ENCODE measurements at regions not wholly inside any gene's neighbourhood (a gene's known extent, or its start where the extent isn't known, plus 50 kb on each side); places are given as distances from the start of the nearest gene placed in this dataset.

GRCh38 chr4:20196476-20196875 lies 55.2 kb upstream of the SLIT2 start (continued):
- TF ChIP-seq, protein P1, sequence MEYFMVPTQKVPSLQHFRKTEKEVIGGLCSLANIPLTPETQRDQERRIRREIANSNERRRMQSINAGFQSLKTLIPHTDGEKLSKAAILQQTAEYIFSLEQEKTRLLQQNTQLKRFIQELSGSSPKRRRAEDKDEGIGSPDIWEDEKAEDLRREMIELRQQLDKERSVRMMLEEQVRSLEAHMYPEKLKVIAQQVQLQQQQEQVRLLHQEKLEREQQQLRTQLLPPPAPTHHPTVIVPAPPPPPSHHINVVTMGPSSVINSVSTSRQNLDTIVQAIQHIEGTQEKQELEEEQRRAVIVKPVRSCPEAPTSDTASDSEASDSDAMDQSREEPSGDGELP (IDR thresholded peaks at IDR 0.05; ENCODE audit: borderline replicate concordance, low read depth), result no peak
- TF ChIP-seq POLR2G (IDR thresholded peaks at IDR 0.05; ENCODE audit: low read depth, low read length) (no peak), TIGD3 (CRISPR knock-in tag; IDR thresholded peaks at IDR 0.05; ENCODE audit: borderline replicate concordance) (no peak)

- no peak for ATAC-seq
- TF ChIP-seq MBD4 (IDR thresholded peaks at IDR 0.05; ENCODE audit: borderline replicate concordance, low read length) (no peak), NCOA2 (CRISPR knock-in tag; IDR thresholded peaks at IDR 0.05) (no peak), NFIC (IDR thresholded peaks at IDR 0.05; ENCODE audit: low read length) (no peak), MTA1 (CRISPR knock-in tag; IDR thresholded peaks at IDR 0.05; ENCODE audit: borderline replicate concordance) (no peak), JDP2 (CRISPR knock-in tag; IDR thresholded peaks at IDR 0.05; ENCODE audit: borderline replicate concordance) (no peak), ASH2L (IDR thresholded peaks at IDR 0.05; ENCODE audit: insufficient read length, low read depth, low read length) (no peak), ZFY (CRISPR knock-in tag; IDR thresholded peaks at IDR 0.05) (no peak)
- TF ChIP-seq, protein P2, sequence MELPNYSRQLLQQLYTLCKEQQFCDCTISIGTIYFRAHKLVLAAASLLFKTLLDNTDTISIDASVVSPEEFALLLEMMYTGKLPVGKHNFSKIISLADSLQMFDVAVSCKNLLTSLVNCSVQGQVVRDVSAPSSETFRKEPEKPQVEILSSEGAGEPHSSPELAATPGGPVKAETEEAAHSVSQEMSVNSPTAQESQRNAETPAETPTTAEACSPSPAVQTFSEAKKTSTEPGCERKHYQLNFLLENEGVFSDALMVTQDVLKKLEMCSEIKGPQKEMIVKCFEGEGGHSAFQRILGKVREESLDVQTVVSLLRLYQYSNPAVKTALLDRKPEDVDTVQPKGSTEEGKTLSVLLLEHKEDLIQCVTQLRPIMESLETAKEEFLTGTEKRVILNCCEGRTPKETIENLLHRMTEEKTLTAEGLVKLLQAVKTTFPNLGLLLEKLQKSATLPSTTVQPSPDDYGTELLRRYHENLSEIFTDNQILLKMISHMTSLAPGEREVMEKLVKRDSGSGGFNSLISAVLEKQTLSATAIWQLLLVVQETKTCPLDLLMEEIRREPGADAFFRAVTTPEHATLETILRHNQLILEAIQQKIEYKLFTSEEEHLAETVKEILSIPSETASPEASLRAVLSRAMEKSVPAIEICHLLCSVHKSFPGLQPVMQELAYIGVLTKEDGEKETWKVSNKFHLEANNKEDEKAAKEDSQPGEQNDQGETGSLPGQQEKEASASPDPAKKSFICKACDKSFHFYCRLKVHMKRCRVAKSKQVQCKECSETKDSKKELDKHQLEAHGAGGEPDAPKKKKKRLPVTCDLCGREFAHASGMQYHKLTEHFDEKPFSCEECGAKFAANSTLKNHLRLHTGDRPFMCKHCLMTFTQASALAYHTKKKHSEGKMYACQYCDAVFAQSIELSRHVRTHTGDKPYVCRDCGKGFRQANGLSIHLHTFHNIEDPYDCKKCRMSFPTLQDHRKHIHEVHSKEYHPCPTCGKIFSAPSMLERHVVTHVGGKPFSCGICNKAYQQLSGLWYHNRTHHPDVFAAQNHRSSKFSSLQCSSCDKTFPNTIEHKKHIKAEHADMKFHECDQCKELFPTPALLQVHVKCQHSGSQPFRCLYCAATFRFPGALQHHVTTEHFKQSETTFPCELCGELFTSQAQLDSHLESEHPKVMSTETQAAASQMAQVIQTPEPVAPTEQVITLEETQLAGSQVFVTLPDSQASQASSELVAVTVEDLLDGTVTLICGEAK (IDR thresholded peaks at IDR 0.05), result no peak
- TF ChIP-seq, protein P2 (CRISPR knock-in tag; IDR thresholded peaks at IDR 0.05), result no peak
These were observed 56.4 kb upstream of the SLIT2 start for GRCh38 chr4:20195071-20195885.

More at GRCh38 chr4:20195071-20195885, 56.4 kb upstream of the SLIT2 start:
- Histone ChIP-seq H3K79me2 (ENCODE audit: insufficient read depth, low read length) (no peaks in the 10 kb centered on the region), H3K4me2 (ENCODE audit: low read depth, low read length) (no peak overlapping the region), H3K27me3 (ENCODE audit: control insufficient read depth in 1 of 2, insufficient read depth in 2 of 2, low read length in 2 of 2) (no peaks in the 10 kb centered on the region), H3K4me1 (ENCODE audit: insufficient read depth, low read length) (no peaks in the 10 kb centered on the region), H2AFZ (ENCODE audit: low read length) (no peak overlapping the region), H3K36me3 (replicated peaks in 1 of 2; ENCODE audit: control insufficient read depth in 1 of 2, insufficient read depth in 2 of 2, low read length in 2 of 2) (no peaks in the 10 kb centered on the region), H3K9me3 (ENCODE audit: low read length) (peaks cover 90% of the 10 kb centered on the region), H3K9ac (ENCODE audit: insufficient read depth, low read depth, low read length) (no peak overlapping the region), H4K20me1 (ENCODE audit: insufficient read depth, low read length) (no peaks in the 10 kb centered on the region), H3K27ac (ENCODE audit: extremely low read length, insufficient read depth, low read length) (no peak overlapping the region), H3K4me3 (replicated peaks in 1 of 3; ENCODE audit: insufficient read depth in 1 of 3, low read depth in 2 of 3, low read length in 3 of 3) (no peak overlapping the region)
- in situ Hi-C loops (cut with HindIII; ENCODE audit: extremely low pct_ligation_motif_present, low pct_unique_long_range_greater_than_20kb) (no loop called here), intact Hi-C loops (cut with micrococcal nuclease; ENCODE audit: unreplicated experiment) (no loop called here)
- DNase-seq (ENCODE audit: low spot score), result no peak
- CTCF ChIA-PET (ENCODE audit: low intra/inter-chr PET ratio, low total read pairs), result no interaction called here
- FAIRE-seq, result no peak
- no TSS peak for BruUV-seq (replicated peaks)
- POLR2A ChIA-PET, result no interaction called here

Measured in HepG2 (cell line).